A549 (cell line): ENCODE measurements at regions not wholly inside any gene's neighbourhood (a gene's known extent, or its start where the extent isn't known, plus 50 kb on each side); places are given as distances from the start of the nearest gene placed in this dataset.

Source experiments
- CHD2 ChIP-seq: fragments of 150-350 bp; IDR thresholded peaks from 2 replicates; pipeline ENCODE4 v1.6.1; 2014; ENCODE audit warnings: low read length; ENCODE audit not compliant: partially characterized antibody
- FOSB ChIP-seq: fragments of 250-450 bp; sonication (Bioruptor Pico); IDR thresholded peaks from 2 replicates; pipeline ENCODE4 v1.5.0; 2020; ENCODE audit warnings: mild to moderate bottlenecking, moderate library complexity
- HOXB13 ChIP-seq: fragments of 250-450 bp; sonication (Bioruptor Pico); IDR thresholded peaks from 2 replicates; pipeline ENCODE4 v1.5.0; 2020; ENCODE audit warnings: low read depth, mild to moderate bottlenecking, moderate library complexity
- NFE2L2 ChIP-seq: fragments of 150-350 bp; conservative IDR thresholded peaks from 2 replicates; pipeline ENCODE4 v1.6.1; 2014; ENCODE audit warnings: low read length
- RAD21 ChIP-seq, 2 experiments: fragments of >200 bp in 1 of 2; sonication (Bioruptor Twin) in 1 of 2; formaldehyde crosslinking in 1 of 2; IDR thresholded peaks in 1 of 2; conservative IDR thresholded peaks in 1 of 2; 2 replicates in 1 of 2; 3 replicates in 1 of 2; pipeline ENCODE4 v1.6.1; 2012 to 2018; ENCODE audit warnings: inconsistent platforms in 1 of 2
- TF ChIP-seq, protein P1 (sequence below): fragments of >200 bp; sonication (Bioruptor Twin); formaldehyde crosslinking; IDR thresholded peaks from 3 replicates; pipeline ENCODE4 v1.5.1; 2016
- TF ChIP-seq, protein P2 (sequence below): fragments of >200 bp; sonication (Bioruptor Twin); formaldehyde crosslinking; IDR thresholded peaks from 3 replicates; pipeline ENCODE4 v1.6.1; 2016
- TF ChIP-seq, protein P3 (sequence below): fragments of 200-600 bp; sonication (generic); IDR thresholded peaks from 2 replicates; pipeline ENCODE4 v1.6.1; 2016; ENCODE audit warnings: antibody characterized with exemption, mild to moderate bottlenecking, moderate library complexity
- TF ChIP-seq, protein P4 (sequence below): IDR thresholded peaks from 2 replicates; pipeline ENCODE4 v1.6.1; 2012
- TF ChIP-seq, protein P5 (sequence below): IDR thresholded peaks from 2 replicates; pipeline ENCODE4 v1.6.1; 2012

DNA sequence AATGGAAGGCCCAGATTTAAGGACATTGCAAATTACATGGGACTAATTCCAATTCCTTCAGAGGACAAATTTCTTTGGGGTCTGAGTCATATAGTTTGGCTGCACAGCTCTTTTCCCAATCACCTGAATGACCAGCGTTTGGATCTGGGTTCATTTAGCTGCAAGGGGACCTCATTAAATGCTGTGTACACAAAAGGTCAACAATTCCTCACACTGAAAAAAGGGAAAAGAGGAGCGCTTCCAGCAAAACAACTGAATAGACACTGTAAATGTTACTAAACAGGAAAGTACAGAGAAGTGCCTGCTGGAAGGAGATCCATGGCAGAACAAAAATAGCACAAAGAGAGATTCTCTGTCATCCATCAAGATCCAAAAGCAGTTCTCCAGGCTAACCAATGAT is 356.0 kb upstream of the LMCD1 start:
- TF ChIP-seq, protein P1, sequence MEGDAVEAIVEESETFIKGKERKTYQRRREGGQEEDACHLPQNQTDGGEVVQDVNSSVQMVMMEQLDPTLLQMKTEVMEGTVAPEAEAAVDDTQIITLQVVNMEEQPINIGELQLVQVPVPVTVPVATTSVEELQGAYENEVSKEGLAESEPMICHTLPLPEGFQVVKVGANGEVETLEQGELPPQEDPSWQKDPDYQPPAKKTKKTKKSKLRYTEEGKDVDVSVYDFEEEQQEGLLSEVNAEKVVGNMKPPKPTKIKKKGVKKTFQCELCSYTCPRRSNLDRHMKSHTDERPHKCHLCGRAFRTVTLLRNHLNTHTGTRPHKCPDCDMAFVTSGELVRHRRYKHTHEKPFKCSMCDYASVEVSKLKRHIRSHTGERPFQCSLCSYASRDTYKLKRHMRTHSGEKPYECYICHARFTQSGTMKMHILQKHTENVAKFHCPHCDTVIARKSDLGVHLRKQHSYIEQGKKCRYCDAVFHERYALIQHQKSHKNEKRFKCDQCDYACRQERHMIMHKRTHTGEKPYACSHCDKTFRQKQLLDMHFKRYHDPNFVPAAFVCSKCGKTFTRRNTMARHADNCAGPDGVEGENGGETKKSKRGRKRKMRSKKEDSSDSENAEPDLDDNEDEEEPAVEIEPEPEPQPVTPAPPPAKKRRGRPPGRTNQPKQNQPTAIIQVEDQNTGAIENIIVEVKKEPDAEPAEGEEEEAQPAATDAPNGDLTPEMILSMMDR = no peak
- TF ChIP-seq, protein P2, sequence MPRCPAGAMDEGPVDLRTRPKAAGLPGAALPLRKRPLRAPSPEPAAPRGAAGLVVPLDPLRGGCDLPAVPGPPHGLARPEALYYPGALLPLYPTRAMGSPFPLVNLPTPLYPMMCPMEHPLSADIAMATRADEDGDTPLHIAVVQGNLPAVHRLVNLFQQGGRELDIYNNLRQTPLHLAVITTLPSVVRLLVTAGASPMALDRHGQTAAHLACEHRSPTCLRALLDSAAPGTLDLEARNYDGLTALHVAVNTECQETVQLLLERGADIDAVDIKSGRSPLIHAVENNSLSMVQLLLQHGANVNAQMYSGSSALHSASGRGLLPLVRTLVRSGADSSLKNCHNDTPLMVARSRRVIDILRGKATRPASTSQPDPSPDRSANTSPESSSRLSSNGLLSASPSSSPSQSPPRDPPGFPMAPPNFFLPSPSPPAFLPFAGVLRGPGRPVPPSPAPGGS = no peak
- TF ChIP-seq NFE2L2 (no peak), FOSB (CRISPR knock-in tag) (no peak), CHD2 (no peak), RAD21 (conservative IDR thresholded peaks at IDR 0.05 in 1 of 2, IDR thresholded peaks at IDR 0.05 in 1 of 2) (no peak), HOXB13 (CRISPR knock-in tag) (no peak)
- TF ChIP-seq, protein P3, sequence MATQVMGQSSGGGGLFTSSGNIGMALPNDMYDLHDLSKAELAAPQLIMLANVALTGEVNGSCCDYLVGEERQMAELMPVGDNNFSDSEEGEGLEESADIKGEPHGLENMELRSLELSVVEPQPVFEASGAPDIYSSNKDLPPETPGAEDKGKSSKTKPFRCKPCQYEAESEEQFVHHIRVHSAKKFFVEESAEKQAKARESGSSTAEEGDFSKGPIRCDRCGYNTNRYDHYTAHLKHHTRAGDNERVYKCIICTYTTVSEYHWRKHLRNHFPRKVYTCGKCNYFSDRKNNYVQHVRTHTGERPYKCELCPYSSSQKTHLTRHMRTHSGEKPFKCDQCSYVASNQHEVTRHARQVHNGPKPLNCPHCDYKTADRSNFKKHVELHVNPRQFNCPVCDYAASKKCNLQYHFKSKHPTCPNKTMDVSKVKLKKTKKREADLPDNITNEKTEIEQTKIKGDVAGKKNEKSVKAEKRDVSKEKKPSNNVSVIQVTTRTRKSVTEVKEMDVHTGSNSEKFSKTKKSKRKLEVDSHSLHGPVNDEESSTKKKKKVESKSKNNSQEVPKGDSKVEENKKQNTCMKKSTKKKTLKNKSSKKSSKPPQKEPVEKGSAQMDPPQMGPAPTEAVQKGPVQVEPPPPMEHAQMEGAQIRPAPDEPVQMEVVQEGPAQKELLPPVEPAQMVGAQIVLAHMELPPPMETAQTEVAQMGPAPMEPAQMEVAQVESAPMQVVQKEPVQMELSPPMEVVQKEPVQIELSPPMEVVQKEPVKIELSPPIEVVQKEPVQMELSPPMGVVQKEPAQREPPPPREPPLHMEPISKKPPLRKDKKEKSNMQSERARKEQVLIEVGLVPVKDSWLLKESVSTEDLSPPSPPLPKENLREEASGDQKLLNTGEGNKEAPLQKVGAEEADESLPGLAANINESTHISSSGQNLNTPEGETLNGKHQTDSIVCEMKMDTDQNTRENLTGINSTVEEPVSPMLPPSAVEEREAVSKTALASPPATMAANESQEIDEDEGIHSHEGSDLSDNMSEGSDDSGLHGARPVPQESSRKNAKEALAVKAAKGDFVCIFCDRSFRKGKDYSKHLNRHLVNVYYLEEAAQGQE = no peak
- TF ChIP-seq, protein P4, sequence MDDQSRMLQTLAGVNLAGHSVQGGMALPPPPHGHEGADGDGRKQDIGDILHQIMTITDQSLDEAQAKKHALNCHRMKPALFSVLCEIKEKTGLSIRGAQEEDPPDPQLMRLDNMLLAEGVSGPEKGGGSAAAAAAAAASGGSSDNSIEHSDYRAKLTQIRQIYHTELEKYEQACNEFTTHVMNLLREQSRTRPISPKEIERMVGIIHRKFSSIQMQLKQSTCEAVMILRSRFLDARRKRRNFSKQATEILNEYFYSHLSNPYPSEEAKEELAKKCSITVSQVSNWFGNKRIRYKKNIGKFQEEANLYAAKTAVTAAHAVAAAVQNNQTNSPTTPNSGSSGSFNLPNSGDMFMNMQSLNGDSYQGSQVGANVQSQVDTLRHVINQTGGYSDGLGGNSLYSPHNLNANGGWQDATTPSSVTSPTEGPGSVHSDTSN = no peak
- TF ChIP-seq, protein P5, sequence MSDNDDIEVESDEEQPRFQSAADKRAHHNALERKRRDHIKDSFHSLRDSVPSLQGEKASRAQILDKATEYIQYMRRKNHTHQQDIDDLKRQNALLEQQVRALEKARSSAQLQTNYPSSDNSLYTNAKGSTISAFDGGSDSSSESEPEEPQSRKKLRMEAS = no peak
